HEK293 (cell line): ENCODE measurements at regions not wholly inside any gene's neighbourhood (a gene's known extent, or its start where the extent isn't known, plus 50 kb on each side); places are given as distances from the start of the nearest gene placed in this dataset.

Experiments used
- CTCF ChIA-PET: fragments of 350-600 bp; formaldehyde crosslinking; extraction: SDS; loops from one replicate; lab custom pipeline; 2021; ENCODE audit warnings: antibody characterized with exemption; lab: Yijun Ruan, JAX
- POLR2A ChIA-PET: fragments of 300-600 bp; formaldehyde crosslinking; extraction: SDS; loops from one replicate; lab custom pipeline; 2020; ENCODE audit warnings: antibody characterized with exemption, inconsistent platforms; lab: Yijun Ruan, JAX
- H3K27ac ChIP-seq: fragments of 200-500 bp; sonication (Bioruptor generic); 2 replicates; pipeline ENCODE4 v1.5.1; 2014; ENCODE audit warnings: low read depth, low read length, control low read depth, inconsistent platforms; ENCODE audit errors: extremely low read depth
- H3K36me3 ChIP-seq, 2 experiments: fragments of 200-500 bp in 1 of 2; sonication (Bioruptor generic) in 1 of 2; 1 replicate in 1 of 2; 2 replicates in 1 of 2; pipeline ENCODE4 v1.5.1; 2014 to 2017; ENCODE audit warnings: inconsistent platforms in 2 of 2, low read length in 2 of 2; ENCODE audit not compliant: control insufficient read depth in 2 of 2, insufficient read depth in 1 of 2
- H3K4me1 ChIP-seq: fragments of 200-500 bp; sonication (Bioruptor generic); 2 replicates; pipeline ENCODE4 v1.5.1; 2014; ENCODE audit warnings: mild to moderate bottlenecking, low read length, inconsistent platforms; ENCODE audit not compliant: control insufficient read depth, insufficient read depth
- H3K4me3 ChIP-seq: 2 replicates; pipeline ENCODE4 v1.5.1; 2011; ENCODE audit warnings: low read depth, mild to moderate bottlenecking, control low read depth, low read length, moderate library complexity
- H3K9me3 ChIP-seq: fragments of 200-500 bp; sonication (Bioruptor generic); 2 replicates; pipeline ENCODE4 v1.5.1; 2014; ENCODE audit warnings: low read depth, low read length, inconsistent platforms; ENCODE audit not compliant: control insufficient read depth, insufficient read depth
- BCL11B ChIP-seq: fragments of 450-650 bp; formaldehyde crosslinking; IDR thresholded peaks from 2 replicates; pipeline ENCODE4 v1.5.1; 2016; ENCODE audit warnings: low read depth, missing biosample characterization, missing genetic modification characterization
- CTCF ChIP-seq: fragments of 450-650 bp; formaldehyde crosslinking; IDR thresholded peaks from 2 replicates; pipeline ENCODE4 v1.5.1; 2016; ENCODE audit warnings: missing biosample characterization, missing genetic modification characterization
- GFI1B ChIP-seq: fragments of 450-650 bp; formaldehyde crosslinking; IDR thresholded peaks from 2 replicates; pipeline ENCODE4 v1.5.1; 2016; ENCODE audit warnings: missing biosample characterization, missing genetic modification characterization
- INSM2 ChIP-seq: fragments of 450-650 bp; formaldehyde crosslinking; IDR thresholded peaks from 2 replicates; pipeline ENCODE4 v1.5.1; 2016; ENCODE audit warnings: missing biosample characterization, missing genetic modification characterization
- SP2 ChIP-seq: fragments of 450-650 bp; formaldehyde crosslinking; IDR thresholded peaks from 2 replicates; pipeline ENCODE4 v1.5.1; 2016; ENCODE audit warnings: missing biosample characterization, missing genetic modification characterization
- TSHZ1 ChIP-seq: fragments of 450-650 bp; formaldehyde crosslinking; IDR thresholded peaks from 2 replicates; pipeline ENCODE4 v1.5.1; 2016; ENCODE audit warnings: missing biosample characterization, missing genetic modification characterization, borderline replicate concordance
- YY1 ChIP-seq: fragments of 450-650 bp; formaldehyde crosslinking; IDR thresholded peaks from 2 replicates; pipeline ENCODE4 v1.5.1; 2018; ENCODE audit warnings: missing biosample characterization, missing genetic modification characterization
- ZNF335 ChIP-seq: fragments of 450-650 bp; formaldehyde crosslinking; conservative IDR thresholded peaks from 2 replicates; pipeline ENCODE4 v1.5.1; 2016; ENCODE audit warnings: missing biosample characterization, missing genetic modification characterization
- ZNF394 ChIP-seq: fragments of 450-650 bp; formaldehyde crosslinking; IDR thresholded peaks from 2 replicates; pipeline ENCODE4 v1.5.1; 2016; ENCODE audit warnings: missing biosample characterization, missing genetic modification characterization, mild to moderate bottlenecking, moderate library complexity, borderline replicate concordance
- ZNF518A ChIP-seq: fragments of 450-650 bp; formaldehyde crosslinking; conservative IDR thresholded peaks from 2 replicates; pipeline ENCODE4 v1.5.1; 2016; ENCODE audit warnings: low read depth, missing biosample characterization, missing genetic modification characterization
- ZNF544 ChIP-seq: fragments of 450-650 bp; formaldehyde crosslinking; IDR thresholded peaks from 2 replicates; pipeline ENCODE4 v1.5.0; 2017; ENCODE audit warnings: missing biosample characterization, missing genetic modification characterization
- ZNF585B ChIP-seq: fragments of 450-650 bp; formaldehyde crosslinking; IDR thresholded peaks from 2 replicates; pipeline ENCODE4 v1.5.1; 2016; ENCODE audit warnings: missing biosample characterization, missing genetic modification characterization
- ZNF610 ChIP-seq: fragments of 450-650 bp; formaldehyde crosslinking; IDR thresholded peaks from 2 replicates; pipeline ENCODE4 v1.5.1; 2016; ENCODE audit warnings: missing biosample characterization, missing genetic modification characterization, borderline replicate concordance
- ZNF660 ChIP-seq: fragments of 450-650 bp; IDR thresholded peaks from 2 replicates; pipeline ENCODE4 v1.5.1; 2018; ENCODE audit warnings: missing biosample characterization, mild to moderate bottlenecking, missing genetic modification characterization
- ZNF785 ChIP-seq: fragments of 450-650 bp; formaldehyde crosslinking; IDR thresholded peaks from 2 replicates; pipeline ENCODE4 v1.5.1; 2016; ENCODE audit warnings: missing biosample characterization, missing genetic modification characterization
- ZNF792 ChIP-seq: fragments of 450-650 bp; formaldehyde crosslinking; IDR thresholded peaks from 2 replicates; pipeline ENCODE4 v1.5.1; 2016; ENCODE audit warnings: missing biosample characterization, missing genetic modification characterization
- ZSCAN18 ChIP-seq: fragments of 450-650 bp; formaldehyde crosslinking; IDR thresholded peaks from 2 replicates; pipeline ENCODE4 v1.5.1; 2016; ENCODE audit warnings: missing biosample characterization, missing genetic modification characterization
- ZSCAN5A ChIP-seq: fragments of 450-650 bp; formaldehyde crosslinking; IDR thresholded peaks from 2 replicates; pipeline ENCODE4 v1.5.1; 2016; ENCODE audit warnings: missing biosample characterization, missing genetic modification characterization

GRCh38 chr3:5739299-5739935, 551.9 kb downstream of the EDEM1 start:
- Histone ChIP-seq H3K4me1 (no peaks in the 10 kb centered on the region), H3K4me3 (no peak overlapping the region), H3K36me3 (no peaks in the 10 kb centered on the region), H3K27ac (no peak overlapping the region), H3K9me3 (no peaks in the 10 kb centered on the region)
- TF ChIP-seq BCL11B (tag by site-specific recombination) (no peak), ZSCAN5A (no peak), ZNF518A (tag by site-specific recombination) (no peak), ZNF610 (tag by site-specific recombination) (no peak), GFI1B (tag by site-specific recombination) (no peak)
- POLR2A ChIA-PET = no interaction called here
- CTCF ChIA-PET = no interaction called here

GRCh38 chr3:5739949-5740348, 552.4 kb downstream of the EDEM1 start:
- H3K9me3 ChIP-seq = no peaks in the 10 kb centered on the region
- no peak overlapping the region for H3K4me3 ChIP-seq
- POLR2A ChIA-PET = no interaction called here
- CTCF ChIA-PET = no interaction called here
- TF ChIP-seq ZNF792 (tag by site-specific recombination) (no peak), CTCF (tag by site-specific recombination) (no peak), YY1 (tag by site-specific recombination) (no peak), TSHZ1 (tag by site-specific recombination) (no peak), SP2 (tag by site-specific recombination) (no peak), ZNF394 (no peak), ZNF585B (tag by site-specific recombination) (no peak), ZNF335 (tag by site-specific recombination) (no peak), ZNF544 (tag by site-specific recombination) (no peak), ZNF660 (tag by site-specific recombination) (no peak), INSM2 (no peak), ZSCAN18 (no peak), ZNF785 (tag by site-specific recombination) (no peak)
- H3K36me3 ChIP-seq = no peaks in the 10 kb centered on the region
- H3K27ac ChIP-seq = no peak overlapping the region
- no peaks in the 10 kb centered on the region for H3K4me1 ChIP-seq
